ENCODE measurements at regions not wholly inside any gene's neighbourhood (a gene's known extent, or its start where the extent isn't known, plus 50 kb on each side); places are given as distances from the start of the nearest gene placed in this dataset.

DNA sequence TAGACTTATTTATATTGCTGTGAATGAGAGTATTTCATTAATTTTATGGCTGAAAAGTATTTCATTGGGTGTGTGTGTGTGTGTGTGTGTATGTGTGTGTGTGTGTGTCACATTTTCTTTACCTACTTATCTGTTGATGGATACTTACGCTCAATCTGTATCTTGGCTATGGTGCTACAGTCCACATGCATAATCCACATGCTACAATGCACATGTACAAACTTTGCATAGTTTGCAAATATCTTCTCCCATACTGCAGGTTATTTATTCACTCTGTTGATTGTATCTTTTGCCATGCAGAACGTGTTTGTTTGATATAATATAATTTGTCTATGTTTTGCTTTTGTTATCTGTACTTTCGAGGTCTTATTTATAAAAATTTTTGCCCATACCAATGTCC, 167.8 kb downstream of the RAB28 start:
- no peaks in the 10 kb centered on the region for H3K4me1 ChIP-seq (ENCODE audit: insufficient read depth, low read length, poor library complexity, severe bottlenecking)
- H3K27me3 ChIP-seq (replicated peaks; ENCODE audit: insufficient read depth, low read depth, low read length, poor library complexity), result no peaks in the 10 kb centered on the region
- TF ChIP-seq EZH2 (IDR thresholded peaks at IDR 0.05; ENCODE audit: borderline replicate concordance, low read depth, low read length, poor library complexity, severe bottlenecking), result no peak
- TF ChIP-seq, protein P1, sequence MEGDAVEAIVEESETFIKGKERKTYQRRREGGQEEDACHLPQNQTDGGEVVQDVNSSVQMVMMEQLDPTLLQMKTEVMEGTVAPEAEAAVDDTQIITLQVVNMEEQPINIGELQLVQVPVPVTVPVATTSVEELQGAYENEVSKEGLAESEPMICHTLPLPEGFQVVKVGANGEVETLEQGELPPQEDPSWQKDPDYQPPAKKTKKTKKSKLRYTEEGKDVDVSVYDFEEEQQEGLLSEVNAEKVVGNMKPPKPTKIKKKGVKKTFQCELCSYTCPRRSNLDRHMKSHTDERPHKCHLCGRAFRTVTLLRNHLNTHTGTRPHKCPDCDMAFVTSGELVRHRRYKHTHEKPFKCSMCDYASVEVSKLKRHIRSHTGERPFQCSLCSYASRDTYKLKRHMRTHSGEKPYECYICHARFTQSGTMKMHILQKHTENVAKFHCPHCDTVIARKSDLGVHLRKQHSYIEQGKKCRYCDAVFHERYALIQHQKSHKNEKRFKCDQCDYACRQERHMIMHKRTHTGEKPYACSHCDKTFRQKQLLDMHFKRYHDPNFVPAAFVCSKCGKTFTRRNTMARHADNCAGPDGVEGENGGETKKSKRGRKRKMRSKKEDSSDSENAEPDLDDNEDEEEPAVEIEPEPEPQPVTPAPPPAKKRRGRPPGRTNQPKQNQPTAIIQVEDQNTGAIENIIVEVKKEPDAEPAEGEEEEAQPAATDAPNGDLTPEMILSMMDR (conservative IDR thresholded peaks at IDR 0.05; ENCODE audit: low read depth, low read length), result no peak
- POLR2A ChIA-PET (ENCODE audit: low non-redundant PET), result no interaction called here
- no peak for DNase-seq (ENCODE audit: low spot score)
- no peak overlapping the region for H3K27ac ChIP-seq (ENCODE audit: low read depth, low read length, poor library complexity, severe bottlenecking)
- H3K4me3 ChIP-seq (ENCODE audit: low read depth, low read length, poor library complexity, severe bottlenecking), result no peak overlapping the region
- H3K9me3 ChIP-seq (ENCODE audit: low read depth, low read length, poor library complexity, severe bottlenecking), result no peaks in the 10 kb centered on the region
- no peaks in the 10 kb centered on the region for H3K36me3 ChIP-seq (ENCODE audit: insufficient read depth, low read length, poor library complexity, severe bottlenecking)
- BruUV-seq (replicated peaks), result no TSS peak
- CTCF ChIA-PET, result no interaction called here
- intact Hi-C loops (cut with micrococcal nuclease; ENCODE audit: unreplicated experiment), result no loop called here

DNA sequence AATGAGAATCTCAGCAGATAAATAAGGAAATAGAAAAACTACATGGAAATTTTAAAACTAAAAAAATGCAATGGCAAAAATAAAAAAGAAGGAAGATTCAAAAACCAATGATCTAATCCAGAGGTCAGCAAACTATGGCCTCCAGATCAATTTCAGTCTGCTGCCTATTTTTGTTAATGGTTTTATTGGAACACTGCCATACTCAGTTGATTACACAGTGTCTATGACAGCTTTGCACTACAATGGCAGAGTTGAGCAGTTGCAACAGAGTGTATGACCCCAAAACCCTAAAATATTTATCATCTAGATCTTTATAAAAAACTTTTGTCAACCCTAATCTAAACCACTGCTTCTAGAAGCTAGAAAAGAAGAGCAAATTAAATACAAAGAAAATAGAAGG, 170.3 kb downstream of the RAB28 start:
- Histone ChIP-seq H3K4me3 (ENCODE audit: low read depth, low read length, poor library complexity, severe bottlenecking) (no peak overlapping the region), H3K9me3 (ENCODE audit: low read depth, low read length, poor library complexity, severe bottlenecking) (no peaks in the 10 kb centered on the region), H3K36me3 (ENCODE audit: insufficient read depth, low read length, poor library complexity, severe bottlenecking) (no peaks in the 10 kb centered on the region), H3K27ac (ENCODE audit: low read depth, low read length, poor library complexity, severe bottlenecking) (no peak overlapping the region), H3K27me3 (replicated peaks; ENCODE audit: insufficient read depth, low read depth, low read length, poor library complexity) (no peaks in the 10 kb centered on the region), H3K4me1 (ENCODE audit: insufficient read depth, low read length, poor library complexity, severe bottlenecking) (no peaks in the 10 kb centered on the region)
- BruUV-seq (replicated peaks), result no TSS peak
- ChIA-PET CTCF (no interaction called here), POLR2A (ENCODE audit: low non-redundant PET) (no interaction called here)
- TF ChIP-seq, protein P1 (conservative IDR thresholded peaks at IDR 0.05; ENCODE audit: low read depth, low read length), result no peak
- no peak for TF ChIP-seq EZH2 (IDR thresholded peaks at IDR 0.05; ENCODE audit: borderline replicate concordance, low read depth, low read length, poor library complexity, severe bottlenecking)
- intact Hi-C loops (cut with micrococcal nuclease; ENCODE audit: unreplicated experiment), result no loop called here
- DNase-seq (ENCODE audit: low spot score), result no peak

DNA sequence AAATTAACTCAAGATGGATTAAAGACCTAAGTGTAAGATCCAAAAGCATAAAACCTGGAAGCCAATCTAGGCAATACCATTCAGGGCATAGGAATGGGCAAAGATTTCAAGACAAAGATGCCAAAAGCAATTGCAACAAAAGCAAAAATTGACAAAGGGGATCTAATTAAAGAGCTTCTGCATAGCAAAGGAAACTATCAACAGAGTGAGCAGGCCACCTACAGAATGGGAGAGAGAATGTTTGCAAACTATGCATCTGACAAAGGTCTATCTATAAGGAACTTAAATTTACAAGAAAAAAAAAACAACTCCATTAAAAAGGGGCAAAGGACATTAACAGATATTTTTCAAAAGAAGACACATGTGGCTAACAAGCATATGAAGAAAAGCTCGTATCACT, 171.9 kb downstream of the RAB28 start:
- intact Hi-C loops (cut with micrococcal nuclease; ENCODE audit: unreplicated experiment), result no loop called here
- ChIA-PET CTCF (no interaction called here), POLR2A (ENCODE audit: low non-redundant PET) (interaction anchor here (0.7 kb wide), 1 partner anchor 208 kb away, joined by 4 read pairs; no protein-coding TSS in a partner anchor)
- Histone ChIP-seq H3K27me3 (replicated peaks; ENCODE audit: insufficient read depth, low read depth, low read length, poor library complexity) (no peaks in the 10 kb centered on the region), H3K4me3 (ENCODE audit: low read depth, low read length, poor library complexity, severe bottlenecking) (no peak overlapping the region), H3K9me3 (ENCODE audit: low read depth, low read length, poor library complexity, severe bottlenecking) (no peaks in the 10 kb centered on the region), H3K27ac (ENCODE audit: low read depth, low read length, poor library complexity, severe bottlenecking) (no peak overlapping the region), H3K4me1 (ENCODE audit: insufficient read depth, low read length, poor library complexity, severe bottlenecking) (peaks cover 2% of the 10 kb centered on the region), H3K36me3 (ENCODE audit: insufficient read depth, low read length, poor library complexity, severe bottlenecking) (no peaks in the 10 kb centered on the region)
- BruUV-seq (replicated peaks), result no TSS peak
- DNase-seq (ENCODE audit: low spot score), result no peak
- TF ChIP-seq, protein P1 (conservative IDR thresholded peaks at IDR 0.05; ENCODE audit: low read depth, low read length), result no peak
- no peak for TF ChIP-seq EZH2 (IDR thresholded peaks at IDR 0.05; ENCODE audit: borderline replicate concordance, low read depth, low read length, poor library complexity, severe bottlenecking)

Measured in A673 (cell line).